ENCODE measurements at regions not wholly inside any gene's neighbourhood (a gene's known extent, or its start where the extent isn't known, plus 50 kb on each side); places are given as distances from the start of the nearest gene placed in this dataset.

DNA sequence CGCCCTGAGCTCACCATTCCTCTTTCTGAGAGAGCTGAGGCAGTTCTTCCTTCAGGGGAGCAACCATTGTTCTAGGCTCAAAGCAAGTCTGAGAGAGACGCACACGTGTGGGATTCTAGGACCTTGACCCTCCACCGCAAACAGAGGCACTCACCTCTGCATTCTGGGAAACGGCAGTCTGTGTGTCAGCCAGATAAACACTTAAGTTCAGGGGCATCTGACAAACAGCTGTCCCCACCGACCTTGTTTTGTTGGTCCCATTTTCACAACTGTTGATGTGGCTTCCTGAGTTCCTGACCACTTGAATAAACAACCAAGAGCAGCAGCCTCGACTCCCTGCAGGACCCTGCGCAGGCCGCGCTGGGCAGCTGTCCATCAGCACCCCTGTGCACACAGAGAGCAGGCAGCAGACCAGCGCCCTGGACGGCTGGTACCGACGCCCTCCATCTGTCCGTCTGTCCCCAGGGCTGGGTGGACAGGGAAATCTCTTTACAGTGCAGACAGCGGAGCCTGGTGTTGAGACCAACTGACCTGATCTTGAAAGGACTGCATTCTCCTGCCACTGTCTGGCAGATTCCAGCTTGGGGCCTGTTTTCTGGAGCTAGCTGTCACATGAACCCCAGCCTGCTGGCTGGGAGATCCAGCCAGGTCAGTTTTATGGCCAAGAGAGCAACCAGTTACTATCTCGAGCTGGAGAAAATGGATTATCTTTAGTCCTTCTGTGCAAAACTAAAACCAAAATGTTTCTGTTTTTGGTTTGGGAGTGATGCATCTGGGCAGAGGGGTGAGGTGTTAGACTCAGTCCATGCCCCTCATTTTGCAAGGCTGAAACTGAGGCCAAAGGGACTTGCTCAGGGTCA is 64.2 kb downstream of the FAM43A start (continued):
- TF ChIP-seq, protein P1, sequence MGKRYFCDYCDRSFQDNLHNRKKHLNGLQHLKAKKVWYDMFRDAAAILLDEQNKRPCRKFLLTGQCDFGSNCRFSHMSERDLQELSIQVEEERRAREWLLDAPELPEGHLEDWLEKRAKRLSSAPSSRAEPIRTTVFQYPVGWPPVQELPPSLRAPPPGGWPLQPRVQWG (CRISPR knock-in tag; IDR thresholded peaks at IDR 0.05; ENCODE audit: borderline replicate concordance, low read depth), result no peak
- TF ChIP-seq CHCHD3 (CRISPR knock-in tag; IDR thresholded peaks at IDR 0.05), result no peak
- TF ChIP-seq GZF1 (CRISPR knock-in tag; IDR thresholded peaks at IDR 0.05), result no peak
- TF ChIP-seq SAP130 (CRISPR knock-in tag; IDR thresholded peaks at IDR 0.05; ENCODE audit: low read depth), result peak; percentile 96
- TF ChIP-seq ZNF777 (CRISPR knock-in tag; IDR thresholded peaks at IDR 0.05), result peak; percentile 87
- peak; percentile 94 for TF ChIP-seq NCOA2 (CRISPR knock-in tag; IDR thresholded peaks at IDR 0.05)
- TF ChIP-seq, protein P2, sequence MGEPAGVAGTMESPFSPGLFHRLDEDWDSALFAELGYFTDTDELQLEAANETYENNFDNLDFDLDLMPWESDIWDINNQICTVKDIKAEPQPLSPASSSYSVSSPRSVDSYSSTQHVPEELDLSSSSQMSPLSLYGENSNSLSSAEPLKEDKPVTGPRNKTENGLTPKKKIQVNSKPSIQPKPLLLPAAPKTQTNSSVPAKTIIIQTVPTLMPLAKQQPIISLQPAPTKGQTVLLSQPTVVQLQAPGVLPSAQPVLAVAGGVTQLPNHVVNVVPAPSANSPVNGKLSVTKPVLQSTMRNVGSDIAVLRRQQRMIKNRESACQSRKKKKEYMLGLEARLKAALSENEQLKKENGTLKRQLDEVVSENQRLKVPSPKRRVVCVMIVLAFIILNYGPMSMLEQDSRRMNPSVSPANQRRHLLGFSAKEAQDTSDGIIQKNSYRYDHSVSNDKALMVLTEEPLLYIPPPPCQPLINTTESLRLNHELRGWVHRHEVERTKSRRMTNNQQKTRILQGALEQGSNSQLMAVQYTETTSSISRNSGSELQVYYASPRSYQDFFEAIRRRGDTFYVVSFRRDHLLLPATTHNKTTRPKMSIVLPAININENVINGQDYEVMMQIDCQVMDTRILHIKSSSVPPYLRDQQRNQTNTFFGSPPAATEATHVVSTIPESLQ (CRISPR knock-in tag; conservative IDR thresholded peaks at IDR 0.05), result no peak
- peak; percentile 82 for TF ChIP-seq MIXL1 (CRISPR knock-in tag; IDR thresholded peaks at IDR 0.05)
- peak; percentile 84; the same call in 1 of the 2 replicates for TF ChIP-seq ZNF878 (CRISPR knock-in tag; IDR thresholded peaks at IDR 0.05)
- TF ChIP-seq BRD4 (CRISPR knock-in tag; IDR thresholded peaks at IDR 0.05), result no peak
- TF ChIP-seq MED13 (CRISPR knock-in tag; IDR thresholded peaks at IDR 0.05), result no peak
- peak; percentile 71; the same call in 1 of the 2 replicates for TF ChIP-seq ZNF431 (CRISPR knock-in tag; IDR thresholded peaks at IDR 0.05; ENCODE audit: borderline replicate concordance, low read depth)
- TF ChIP-seq, protein P3, sequence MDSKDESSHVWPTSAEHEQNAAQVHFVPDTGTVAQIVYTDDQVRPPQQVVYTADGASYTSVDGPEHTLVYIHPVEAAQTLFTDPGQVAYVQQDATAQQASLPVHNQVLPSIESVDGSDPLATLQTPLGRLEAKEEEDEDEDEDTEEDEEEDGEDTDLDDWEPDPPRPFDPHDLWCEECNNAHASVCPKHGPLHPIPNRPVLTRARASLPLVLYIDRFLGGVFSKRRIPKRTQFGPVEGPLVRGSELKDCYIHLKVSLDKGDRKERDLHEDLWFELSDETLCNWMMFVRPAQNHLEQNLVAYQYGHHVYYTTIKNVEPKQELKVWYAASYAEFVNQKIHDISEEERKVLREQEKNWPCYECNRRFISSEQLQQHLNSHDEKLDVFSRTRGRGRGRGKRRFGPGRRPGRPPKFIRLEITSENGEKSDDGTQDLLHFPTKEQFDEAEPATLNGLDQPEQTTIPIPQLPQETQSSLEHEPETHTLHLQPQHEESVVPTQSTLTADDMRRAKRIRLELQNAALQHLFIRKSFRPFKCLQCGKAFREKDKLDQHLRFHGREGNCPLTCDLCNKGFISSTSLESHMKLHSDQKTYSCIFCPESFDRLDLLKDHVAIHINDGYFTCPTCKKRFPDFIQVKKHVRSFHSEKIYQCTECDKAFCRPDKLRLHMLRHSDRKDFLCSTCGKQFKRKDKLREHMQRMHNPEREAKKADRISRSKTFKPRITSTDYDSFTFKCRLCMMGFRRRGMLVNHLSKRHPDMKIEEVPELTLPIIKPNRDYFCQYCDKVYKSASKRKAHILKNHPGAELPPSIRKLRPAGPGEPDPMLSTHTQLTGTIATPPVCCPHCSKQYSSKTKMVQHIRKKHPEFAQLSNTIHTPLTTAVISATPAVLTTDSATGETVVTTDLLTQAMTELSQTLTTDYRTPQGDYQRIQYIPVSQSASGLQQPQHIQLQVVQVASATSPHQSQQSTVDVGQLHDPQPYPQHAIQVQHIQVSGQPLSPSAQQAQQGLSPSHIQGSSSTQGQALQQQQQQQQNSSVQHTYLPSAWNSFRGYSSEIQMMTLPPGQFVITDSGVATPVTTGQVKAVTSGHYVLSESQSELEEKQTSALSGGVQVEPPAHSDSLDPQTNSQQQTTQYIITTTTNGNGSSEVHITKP (CRISPR knock-in tag; IDR thresholded peaks at IDR 0.05; ENCODE audit: low read depth), result peak; percentile 90
- 0 out of 2 replicates have a peak, but pooled peaks have one; percentile 30 for TF ChIP-seq ZSCAN31 (CRISPR knock-in tag; IDR thresholded peaks at IDR 0.05; ENCODE audit: low read depth)
- no peak for TF ChIP-seq ZNF160 (CRISPR knock-in tag; IDR thresholded peaks at IDR 0.05)
- TF ChIP-seq, protein P4, sequence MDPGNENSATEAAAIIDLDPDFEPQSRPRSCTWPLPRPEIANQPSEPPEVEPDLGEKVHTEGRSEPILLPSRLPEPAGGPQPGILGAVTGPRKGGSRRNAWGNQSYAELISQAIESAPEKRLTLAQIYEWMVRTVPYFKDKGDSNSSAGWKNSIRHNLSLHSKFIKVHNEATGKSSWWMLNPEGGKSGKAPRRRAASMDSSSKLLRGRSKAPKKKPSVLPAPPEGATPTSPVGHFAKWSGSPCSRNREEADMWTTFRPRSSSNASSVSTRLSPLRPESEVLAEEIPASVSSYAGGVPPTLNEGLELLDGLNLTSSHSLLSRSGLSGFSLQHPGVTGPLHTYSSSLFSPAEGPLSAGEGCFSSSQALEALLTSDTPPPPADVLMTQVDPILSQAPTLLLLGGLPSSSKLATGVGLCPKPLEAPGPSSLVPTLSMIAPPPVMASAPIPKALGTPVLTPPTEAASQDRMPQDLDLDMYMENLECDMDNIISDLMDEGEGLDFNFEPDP (CRISPR knock-in tag; conservative IDR thresholded peaks at IDR 0.05), result no peak
- no peak for TF ChIP-seq POLR2AphosphoS5 (IDR thresholded peaks at IDR 0.05; ENCODE audit: low read depth, low read length)
- TF ChIP-seq TEAD2 (CRISPR knock-in tag; IDR thresholded peaks at IDR 0.05), result no peak
- TF ChIP-seq, protein P5, sequence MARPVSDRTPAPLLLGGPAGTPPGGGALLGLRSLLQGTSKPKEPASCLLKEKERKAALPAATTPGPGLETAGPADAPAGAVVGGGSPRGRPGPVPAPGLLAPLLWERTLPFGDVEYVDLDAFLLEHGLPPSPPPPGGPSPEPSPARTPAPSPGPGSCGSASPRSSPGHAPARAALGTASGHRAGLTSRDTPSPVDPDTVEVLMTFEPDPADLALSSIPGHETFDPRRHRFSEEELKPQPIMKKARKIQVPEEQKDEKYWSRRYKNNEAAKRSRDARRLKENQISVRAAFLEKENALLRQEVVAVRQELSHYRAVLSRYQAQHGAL (CRISPR knock-in tag; IDR thresholded peaks at IDR 0.05; ENCODE audit: not compliant biosample characterization), result no peak
- TF ChIP-seq RFX1 (IDR thresholded peaks at IDR 0.05), result no peak
